GM13976 (cell line): ENCODE measurements at regions not wholly inside any gene's neighbourhood (a gene's known extent, or its start where the extent isn't known, plus 50 kb on each side); places are given as distances from the start of the nearest gene placed in this dataset.

ENCODE experiments used
- DNase-seq: peaks from one replicate; pipeline ENCODE4 v3.0.0; 2012; ENCODE audit warnings: low spot score
- CTCF ChIP-seq: IDR thresholded peaks from 2 replicates; pipeline ENCODE4 v1.5.1; 2012; ENCODE audit warnings: borderline replicate concordance, mild to moderate bottlenecking; ENCODE audit not compliant: insufficient read depth; ENCODE audit errors: extremely low read depth, missing control alignments, control extremely low read depth
- in situ Hi-C: fragments of 300-500 bp; cut with MboI; formaldehyde crosslinking; loops from one replicate; pipeline ENCODE4 v1.12.0; 2022; ENCODE audit warnings: low sequenced_read_pairs, mixed read lengths, inconsistent platforms; ENCODE audit not compliant: unreplicated experiment

GRCh38 chr11:79926707-79927106, 485.9 kb upstream of the TENM4 start:
- no peak for DNase-seq
- in situ Hi-C loops, result no loop called here
- TF ChIP-seq CTCF, result no peak

- no peak for TF ChIP-seq CTCF
- DNase-seq, result no peak
These were observed 484.7 kb upstream of the TENM4 start for GRCh38 chr11:79925570-79925969.

GRCh38 chr11:79922641-79923040, 481.8 kb upstream of the TENM4 start:
- TF ChIP-seq CTCF, result no peak
- no peak for DNase-seq
- in situ Hi-C loops, result no loop called here

More at GRCh38 chr11:79925570-79925969, 484.7 kb upstream of the TENM4 start:
- in situ Hi-C loops, result no loop called here

GRCh38 chr11:79920480-79920879, 479.6 kb upstream of the TENM4 start:
- no peak for TF ChIP-seq CTCF
- in situ Hi-C loops, result no loop called here
- no peak for DNase-seq

GRCh38 chr11:79919350-79919749, 478.5 kb upstream of the TENM4 start:
- in situ Hi-C loops, result no loop called here
- no peak for DNase-seq
- no peak for TF ChIP-seq CTCF

GRCh38 chr11:79918846-79919245, 478.0 kb upstream of the TENM4 start:
- no peak for TF ChIP-seq CTCF
- DNase-seq, result no peak
- in situ Hi-C loops, result no loop called here

GRCh38 chr11:79906164-79906563, 465.3 kb upstream of the TENM4 start:
- no peak for TF ChIP-seq CTCF
- in situ Hi-C loops, result no loop called here

More at GRCh38 chr11:79906164-79906563, 465.3 kb upstream of the TENM4 start:
- DNase-seq, result no peak
